Inferior parietal cortex (tissue), 1 donor: ENCODE measurements at regions not wholly inside any gene's neighbourhood (a gene's known extent, or its start where the extent isn't known, plus 50 kb on each side); places are given as distances from the start of the nearest gene placed in this dataset.

Experiments
- DNase-seq: peaks from one replicate; pipeline ENCODE4 v3.0.0-alpha.2; 2016; ENCODE audit errors: extremely low spot score

GRCh38 chr3:84066915-84067314 is 891.9 kb upstream of the CADM2 start:
- no peak for DNase-seq

- DNase-seq = no peak
These were observed 885.1 kb upstream of the CADM2 start for GRCh38 chr3:84073664-84074063.

- DNase-seq = no peak
These were observed 884.0 kb upstream of the CADM2 start for GRCh38 chr3:84074767-84075166.

- DNase-seq = no peak
These were observed 881.3 kb upstream of the CADM2 start for GRCh38 chr3:84077479-84077878.

GRCh38 chr3:84082726-84083125 is 876.1 kb upstream of the CADM2 start:
- no peak for DNase-seq

- no peak for DNase-seq
These were observed 865.9 kb upstream of the CADM2 start for GRCh38 chr3:84092907-84093306.

- no peak for DNase-seq
These were observed 862.6 kb upstream of the CADM2 start for GRCh38 chr3:84096188-84096587.

GRCh38 chr3:84100861-84101260 is 857.9 kb upstream of the CADM2 start:
- DNase-seq = no peak

GRCh38 chr3:84108442-84108971 is 850.3 kb upstream of the CADM2 start:
- DNase-seq = peak; percentile 51

- peak; percentile 4 for DNase-seq
These were observed 848.9 kb upstream of the CADM2 start for GRCh38 chr3:84109911-84110310.

GRCh38 chr3:84110787-84111186 is 848.0 kb upstream of the CADM2 start:
- DNase-seq = no peak

- no peak for DNase-seq
These were observed 833.5 kb upstream of the CADM2 start for GRCh38 chr3:84125201-84125721.

- DNase-seq = no peak
These were observed 833.0 kb upstream of the CADM2 start for GRCh38 chr3:84125760-84126159.

- DNase-seq = no peak
These were observed 832.6 kb upstream of the CADM2 start for GRCh38 chr3:84126160-84126559.

- DNase-seq = no peak
These were observed 830.8 kb upstream of the CADM2 start for GRCh38 chr3:84128024-84128423.

GRCh38 chr3:84136425-84136824 is 822.4 kb upstream of the CADM2 start:
- DNase-seq = no peak

- no peak for DNase-seq
These were observed 818.2 kb upstream of the CADM2 start for GRCh38 chr3:84140631-84141030.

GRCh38 chr3:84141571-84141970 is 817.2 kb upstream of the CADM2 start:
- DNase-seq = no peak

- DNase-seq = no peak
These were observed 793.5 kb upstream of the CADM2 start for GRCh38 chr3:84165328-84165727.

GRCh38 chr3:84175449-84175848 is 783.3 kb upstream of the CADM2 start:
- no peak for DNase-seq

GRCh38 chr3:84184937-84185336 is 773.9 kb upstream of the CADM2 start:
- DNase-seq = no peak

GRCh38 chr3:84194029-84194428 is 764.8 kb upstream of the CADM2 start:
- DNase-seq = no peak

GRCh38 chr3:84209474-84209873 is 749.3 kb upstream of the CADM2 start:
- no peak for DNase-seq

- DNase-seq = no peak
These were observed 735.3 kb upstream of the CADM2 start for GRCh38 chr3:84223512-84223911.
